KMS-11 (cell line): ENCODE measurements at regions not wholly inside any gene's neighbourhood (a gene's known extent, or its start where the extent isn't known, plus 50 kb on each side); places are given as distances from the start of the nearest gene placed in this dataset.

Source experiments
- H2AFZ ChIP-seq: fragments of 200-600 bp; sonication (generic); 2 replicates; pipeline ENCODE4 v1.6.1; 2016; ENCODE audit warnings: antibody characterized with exemption, mixed run types, low read depth
- H3K27ac ChIP-seq: fragments of 200-600 bp; sonication (generic); 2 replicates; pipeline ENCODE4 v1.6.1; 2016; ENCODE audit warnings: mild to moderate bottlenecking, mixed run types
- H3K27me3 ChIP-seq: fragments of 200-600 bp; sonication (generic); 2 replicates; pipeline ENCODE4 v1.6.1; 2017; ENCODE audit warnings: mild to moderate bottlenecking, low read depth, mixed run types, moderate library complexity; ENCODE audit not compliant: insufficient read depth
- H3K36me3 ChIP-seq: fragments of 200-600 bp; sonication (generic); 2 replicates; pipeline ENCODE4 v1.6.1; 2017; ENCODE audit warnings: mild to moderate bottlenecking, mixed run types; ENCODE audit not compliant: insufficient read depth
- H3K4me1 ChIP-seq: fragments of 200-600 bp; sonication (generic); 2 replicates; pipeline ENCODE4 v1.6.1; 2016; ENCODE audit warnings: mild to moderate bottlenecking, low read depth, mixed run types; ENCODE audit not compliant: poor library complexity, severe bottlenecking
- H3K4me2 ChIP-seq: fragments of 200-600 bp; sonication (generic); 2 replicates; pipeline ENCODE4 v1.7.0; 2016; ENCODE audit warnings: mild to moderate bottlenecking, mixed run types
- H3K4me3 ChIP-seq: fragments of 200-600 bp; sonication (generic); IDR thresholded peaks from 2 replicates; pipeline ENCODE4 v1.6.1; 2017; ENCODE audit warnings: low read depth, low read length, mixed read lengths; ENCODE audit not compliant: insufficient read depth
- H3K79me2 ChIP-seq: fragments of 200-600 bp; sonication (generic); 2 replicates; pipeline ENCODE4 v1.6.1; 2016; ENCODE audit warnings: low read depth, mixed run types; ENCODE audit not compliant: insufficient read depth
- H3K9ac ChIP-seq: fragments of 200-600 bp; sonication (generic); 2 replicates; pipeline ENCODE4 v1.6.1; 2016; ENCODE audit warnings: mild to moderate bottlenecking, mixed run types
- H4K20me1 ChIP-seq: fragments of 200-600 bp; sonication (generic); 2 replicates; pipeline ENCODE4 v1.6.1; 2016; ENCODE audit warnings: mild to moderate bottlenecking, mixed run types; ENCODE audit not compliant: insufficient read depth
- CTCF ChIP-seq: fragments of 200-600 bp; sonication (generic); conservative IDR thresholded peaks from 2 replicates; pipeline ENCODE4 v1.6.1; 2017; ENCODE audit warnings: low read depth, mild to moderate bottlenecking, antibody characterized with exemption, low read length, moderate library complexity, mixed read lengths

GRCh38 chr2:45124456-45124855 is 115.2 kb upstream of the SIX2 start:
- no peak overlapping the region for H3K4me2 ChIP-seq
- no peaks in the 10 kb centered on the region for H3K36me3 ChIP-seq
- TF ChIP-seq CTCF, result no peak
- H3K79me2 ChIP-seq, result no peaks in the 10 kb centered on the region
- no peak overlapping the region for H3K9ac ChIP-seq
- no peak overlapping the region for H3K4me3 ChIP-seq
- no peaks in the 10 kb centered on the region for H4K20me1 ChIP-seq
- no peaks in the 10 kb centered on the region for H3K4me1 ChIP-seq
- no peaks in the 10 kb centered on the region for H3K27me3 ChIP-seq
- H2AFZ ChIP-seq, result no peak overlapping the region
- no peak overlapping the region for H3K27ac ChIP-seq

- no peak overlapping the region for H2AFZ ChIP-seq
- H3K79me2 ChIP-seq, result no peaks in the 10 kb centered on the region
- H3K27ac ChIP-seq, result no peak overlapping the region
- H3K4me1 ChIP-seq, result no peaks in the 10 kb centered on the region
- no peaks in the 10 kb centered on the region for H3K36me3 ChIP-seq
- no peaks in the 10 kb centered on the region for H4K20me1 ChIP-seq
- H3K4me2 ChIP-seq, result no peak overlapping the region
- H3K27me3 ChIP-seq, result no peaks in the 10 kb centered on the region
- H3K9ac ChIP-seq, result no peak overlapping the region
- H3K4me3 ChIP-seq, result no peak overlapping the region
- no peak for TF ChIP-seq CTCF
Observed at GRCh38 chr2:45123521-45124191, 114.4 kb upstream of the SIX2 start.

- no peaks in the 10 kb centered on the region for H3K4me1 ChIP-seq
Observed at GRCh38 chr2:45123065-45123464, 113.8 kb upstream of the SIX2 start.

DNA sequence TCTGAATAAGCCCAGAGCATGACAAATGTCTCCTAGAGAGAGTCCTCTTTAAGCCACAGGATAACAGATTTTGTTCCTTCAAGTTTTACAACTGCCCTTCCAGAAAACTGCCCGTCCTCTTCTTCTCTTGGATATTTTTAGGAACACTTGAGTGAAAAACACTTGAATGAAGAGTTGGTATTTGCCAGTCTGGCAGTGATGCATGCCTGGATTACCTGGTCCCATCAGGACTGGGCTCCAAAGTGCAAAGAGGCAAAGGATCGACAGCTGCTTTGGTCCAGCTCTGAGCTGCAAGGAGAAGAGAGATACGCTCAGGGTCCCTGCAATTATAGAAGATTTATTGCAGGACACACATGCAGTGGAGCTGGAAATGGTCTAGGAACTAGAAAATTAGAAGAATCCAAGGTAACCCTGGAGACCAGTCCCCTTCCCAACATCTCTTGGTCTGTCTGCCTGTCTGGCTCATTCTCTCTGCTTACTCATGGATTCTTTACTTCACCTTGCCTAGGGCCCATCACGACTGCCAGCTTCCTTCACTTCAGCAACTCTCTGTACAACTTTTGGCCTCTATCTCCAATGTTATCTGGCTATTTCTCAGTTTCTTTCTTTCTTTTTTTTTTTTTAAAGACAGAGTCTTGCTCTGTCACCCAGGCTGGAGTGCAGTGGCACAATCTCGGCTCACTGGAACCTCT is 112.1 kb upstream of the SIX2 start:
- Histone ChIP-seq H4K20me1 (no peaks in the 10 kb centered on the region), H3K4me1 (no peaks in the 10 kb centered on the region), H3K36me3 (no peaks in the 10 kb centered on the region), H2AFZ (no peak overlapping the region), H3K9ac (no peak overlapping the region), H3K27ac (no peak overlapping the region), H3K27me3 (no peaks in the 10 kb centered on the region), H3K4me2 (no peak overlapping the region), H3K79me2 (no peaks in the 10 kb centered on the region), H3K4me3 (no peak overlapping the region)
- no peak for TF ChIP-seq CTCF

More at GRCh38 chr2:45123065-45123464, 113.8 kb upstream of the SIX2 start:
- Histone ChIP-seq H3K9ac (no peak overlapping the region), H3K79me2 (no peaks in the 10 kb centered on the region), H3K4me3 (no peak overlapping the region), H3K27me3 (no peaks in the 10 kb centered on the region), H3K27ac (no peak overlapping the region), H4K20me1 (no peaks in the 10 kb centered on the region), H3K4me2 (no peak overlapping the region), H3K36me3 (no peaks in the 10 kb centered on the region), H2AFZ (no peak overlapping the region)
- TF ChIP-seq CTCF, result no peak
